HG03064 (cell line): ENCODE measurements at regions not wholly inside any gene's neighbourhood (a gene's known extent, or its start where the extent isn't known, plus 50 kb on each side); places are given as distances from the start of the nearest gene placed in this dataset.
"Not testable (repeated sequence)": the region's sequence is repeated elsewhere in the genome, so short reads cannot be mapped to it uniquely, and the experiment has no call there.

Experiments
- ATAC-seq: cut with Tn5 transposase; IDR thresholded peaks from one replicate; pipeline ENCODE4 v1.9.1; 2021; ENCODE audit warnings: low read depth; ENCODE audit not compliant: unreplicated experiment

DNA sequence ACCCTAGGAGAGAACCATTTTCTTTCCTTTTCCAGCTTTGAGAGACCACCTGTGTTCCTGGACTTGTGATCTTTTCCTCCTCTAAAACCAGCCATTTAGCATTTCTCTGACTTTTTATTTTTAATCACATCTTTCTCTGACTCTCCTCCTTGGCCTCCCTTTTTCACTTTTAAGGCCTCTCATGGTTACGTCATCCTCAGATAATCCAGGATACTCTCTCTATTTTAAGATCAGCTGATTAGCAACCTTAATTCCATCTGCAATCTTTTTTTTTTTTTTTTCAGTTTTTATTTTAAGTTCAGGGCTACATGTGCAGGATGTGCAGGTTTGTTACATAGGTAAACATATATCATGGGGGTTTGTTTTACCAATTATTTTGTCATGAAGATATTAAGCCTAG, 54.0 kb downstream of the RFPL4B start:
- ATAC-seq = no peak

DNA sequence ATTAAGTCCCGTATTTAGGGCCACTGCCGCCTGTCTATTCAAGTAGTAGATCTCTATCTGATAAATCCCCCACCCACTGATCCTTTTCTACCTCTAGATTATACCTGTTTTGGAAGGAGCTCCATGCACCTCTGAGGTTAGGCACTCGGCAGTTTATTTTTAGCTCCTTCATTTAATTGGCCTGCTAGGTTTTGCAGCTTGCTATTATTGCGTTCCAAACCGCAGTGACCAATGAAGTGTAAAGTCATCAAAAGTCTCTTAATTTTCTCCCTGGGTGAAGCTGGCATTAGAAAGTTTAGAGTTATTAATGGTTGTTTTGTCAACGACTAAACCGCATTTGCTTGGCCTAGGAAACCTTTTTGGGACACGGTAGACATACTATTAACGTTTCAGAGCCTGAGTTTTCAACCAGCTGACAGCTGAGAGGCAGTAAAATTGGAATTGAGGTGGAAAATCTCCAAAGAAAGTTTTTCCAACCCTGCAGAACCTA, 60.0 kb downstream of the RFPL4B start:
- ATAC-seq = no peak

DNA sequence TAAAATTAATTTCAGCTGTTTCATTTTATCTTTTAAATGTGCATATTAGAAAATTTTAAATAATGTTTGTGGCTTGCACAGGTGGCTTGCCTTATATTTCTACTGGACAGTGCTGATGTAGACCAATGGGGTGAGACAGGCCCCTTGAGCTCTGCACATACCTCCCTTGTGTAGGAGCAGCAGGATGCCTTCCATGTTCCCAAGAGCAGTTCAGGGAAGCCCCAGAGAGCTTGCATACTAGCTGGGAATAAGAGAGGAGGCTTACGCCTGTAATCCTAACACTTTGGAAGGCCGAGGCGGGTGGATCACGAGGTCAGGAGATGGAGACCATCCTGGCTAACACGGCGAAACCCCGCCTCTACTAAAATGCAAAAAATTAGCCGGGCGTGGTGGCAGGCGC, 61.4 kb downstream of the RFPL4B start:
- ATAC-seq = no peak

DNA sequence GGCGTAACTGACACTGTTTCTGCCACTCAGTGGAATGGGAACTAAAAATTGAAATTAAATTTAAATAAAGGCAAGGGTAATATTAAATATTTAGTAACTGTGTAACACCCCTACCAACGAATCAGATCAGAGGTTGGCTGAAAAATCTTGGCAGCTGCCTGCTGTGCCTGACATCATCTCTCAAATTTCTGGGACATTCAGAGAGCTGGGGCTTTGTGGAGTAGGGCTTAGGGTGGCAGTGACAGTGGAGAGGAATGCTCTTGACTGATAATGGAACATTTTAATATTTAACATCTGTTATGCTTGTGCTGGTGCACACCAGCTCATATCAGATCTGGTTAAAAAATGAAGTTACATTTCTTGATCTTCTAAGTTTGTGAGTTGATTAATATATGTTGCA, 62.2 kb downstream of the RFPL4B start:
- no peak for ATAC-seq

DNA sequence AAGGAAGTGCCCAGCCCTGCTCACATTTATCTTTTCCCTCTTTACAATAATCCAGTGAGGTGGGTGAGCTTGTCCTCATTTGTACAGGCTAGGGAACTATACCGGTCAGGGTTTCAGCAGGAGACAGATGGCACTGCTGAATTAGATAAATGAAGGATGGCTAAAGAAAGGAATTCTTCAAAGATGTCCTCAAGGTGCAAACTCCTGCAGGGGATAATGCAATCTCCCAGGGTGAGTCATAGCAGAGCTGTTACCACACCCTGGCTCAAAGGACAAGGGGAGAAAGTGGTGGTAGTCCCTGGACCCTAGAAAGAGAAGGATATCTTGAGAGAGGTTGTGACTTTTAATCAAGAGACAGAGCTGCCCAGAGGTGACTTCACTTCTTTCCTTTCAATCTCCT, 66.7 kb downstream of the RFPL4B start:
- ATAC-seq = no peak

DNA sequence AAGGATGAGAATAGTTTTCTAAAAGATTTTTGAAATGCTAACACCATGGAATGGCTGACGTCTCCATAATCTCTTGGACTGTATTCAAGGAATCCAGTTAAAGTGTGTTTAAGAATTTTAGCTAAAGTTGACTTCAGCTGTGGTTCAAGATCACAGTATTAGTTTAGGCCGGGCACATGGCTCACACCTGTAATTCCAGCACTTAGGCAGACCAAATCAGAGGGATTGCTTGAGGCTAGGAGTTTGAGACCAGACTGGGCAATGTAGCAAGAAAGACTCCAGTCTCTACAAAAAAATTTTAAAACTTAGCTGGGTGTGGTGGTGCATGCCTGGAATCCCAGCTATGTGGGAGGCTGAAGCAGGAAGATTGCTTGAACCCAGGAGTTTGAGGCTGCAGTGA, 68.2 kb downstream of the RFPL4B start:
- no peak for ATAC-seq

DNA sequence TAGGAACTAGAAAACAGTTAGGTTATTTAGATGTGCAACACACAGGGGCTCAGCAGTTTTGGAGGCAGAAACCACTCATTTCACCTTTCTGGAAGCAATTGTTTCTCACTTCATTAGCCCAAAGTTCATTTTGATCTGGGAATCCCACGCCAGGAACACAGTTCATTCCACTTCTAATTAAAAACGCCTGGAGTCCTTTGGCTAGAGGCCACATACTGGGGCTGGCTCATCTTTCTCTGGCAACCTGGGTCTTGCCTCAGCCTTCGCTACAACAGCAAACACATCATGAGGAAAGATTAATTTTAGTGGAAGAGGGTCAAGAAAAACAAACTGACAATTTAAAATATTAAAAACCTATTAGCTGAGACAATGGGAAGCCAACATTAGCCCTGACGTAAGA, 69.7 kb downstream of the RFPL4B start:
- ATAC-seq = no peak

DNA sequence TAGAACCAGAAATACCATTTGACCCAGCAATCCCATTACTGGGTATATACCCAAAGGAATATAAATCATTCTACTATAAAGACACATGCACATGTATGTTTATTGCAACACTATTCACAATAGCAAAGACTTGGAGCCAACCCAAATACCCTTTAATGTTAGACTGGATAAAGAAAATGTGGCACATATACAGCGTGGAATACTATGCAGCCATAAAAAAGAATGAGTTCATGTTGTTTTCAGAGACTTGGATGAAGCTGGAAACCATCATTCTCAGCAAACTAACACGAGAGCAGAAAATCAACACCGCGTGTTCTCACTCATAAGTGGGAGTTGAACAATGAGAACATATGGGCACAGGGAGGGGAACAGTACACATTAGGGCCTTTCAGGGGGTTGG, 79.9 kb downstream of the RFPL4B start:
- not testable (repeated sequence) for ATAC-seq

DNA sequence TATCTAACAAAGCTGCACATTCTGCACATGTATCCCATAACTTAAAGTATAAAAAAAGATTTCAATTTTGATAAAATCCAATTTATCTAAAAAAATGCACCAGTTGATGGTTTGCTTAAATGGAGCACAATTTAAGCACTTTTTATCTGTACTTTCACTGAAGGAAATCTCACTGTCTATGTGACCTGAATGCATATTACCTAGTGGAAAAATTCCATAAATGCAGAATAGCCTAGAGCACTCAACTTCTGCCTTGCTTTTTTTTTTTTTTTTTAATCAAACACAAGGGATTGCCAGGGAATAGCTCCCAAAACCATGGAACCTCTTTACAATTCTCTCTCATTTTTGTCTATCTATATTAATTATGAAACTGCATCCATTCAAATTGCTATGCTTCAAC, 80.4 kb downstream of the RFPL4B start:
- no peak for ATAC-seq

DNA sequence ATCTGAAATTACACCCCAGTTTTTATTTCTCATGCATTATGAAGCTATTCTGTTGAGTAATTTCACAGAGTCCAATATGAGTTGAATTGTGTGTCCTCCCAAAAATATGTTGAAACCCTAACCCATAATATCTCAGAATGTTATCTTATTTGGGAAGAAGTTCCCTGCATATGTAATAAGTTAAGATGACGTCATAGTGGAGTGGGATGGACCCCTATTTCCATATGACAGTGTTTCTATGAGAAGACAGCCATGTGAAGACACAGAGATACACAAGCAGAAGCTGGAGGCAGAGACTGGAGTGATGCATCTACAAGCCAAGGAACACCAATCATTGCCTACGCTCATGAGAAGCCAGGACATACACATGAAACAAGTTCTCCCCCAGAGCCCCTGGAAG, 81.3 kb downstream of the RFPL4B start:
- ATAC-seq = no peak

DNA sequence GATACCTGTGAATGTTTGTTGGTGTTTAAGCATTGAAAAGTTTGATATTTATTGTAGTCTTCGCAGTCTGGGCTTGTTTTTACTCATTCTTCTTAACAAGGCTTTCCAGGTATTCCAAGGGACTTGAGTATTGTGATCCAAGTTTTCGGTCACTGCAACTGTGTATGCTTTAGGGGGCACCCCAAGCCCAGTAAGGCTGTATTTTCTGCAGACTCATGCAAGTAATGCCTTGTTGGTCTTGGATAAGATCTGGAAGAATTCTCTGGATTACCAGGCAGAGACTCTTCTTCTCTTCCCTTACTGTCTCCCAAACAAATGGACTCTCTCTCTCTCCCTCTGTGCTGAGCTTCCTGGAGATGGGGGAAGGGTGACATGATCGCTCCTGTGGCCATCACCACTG, 82.1 kb downstream of the RFPL4B start:
- ATAC-seq = no peak

DNA sequence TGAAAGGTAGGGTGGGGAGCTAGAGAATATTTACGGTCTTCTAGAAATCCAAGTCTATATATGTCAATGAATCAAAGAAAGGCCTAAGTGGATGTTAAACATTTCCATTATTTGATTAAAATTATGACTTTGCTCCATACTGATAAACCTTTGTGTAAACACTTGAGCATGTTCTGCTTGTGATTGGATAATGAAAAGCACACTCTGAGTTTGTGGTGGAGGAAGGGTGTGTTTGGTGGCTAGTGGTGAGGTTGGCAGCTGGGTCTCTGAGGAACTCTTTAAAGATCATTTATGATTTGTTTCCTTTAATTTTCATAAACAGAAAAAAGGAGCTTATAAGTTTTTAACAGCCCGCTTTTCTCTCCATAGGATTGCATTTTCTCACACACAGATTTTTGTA, 84.7 kb downstream of the RFPL4B start:
- no peak for ATAC-seq

DNA sequence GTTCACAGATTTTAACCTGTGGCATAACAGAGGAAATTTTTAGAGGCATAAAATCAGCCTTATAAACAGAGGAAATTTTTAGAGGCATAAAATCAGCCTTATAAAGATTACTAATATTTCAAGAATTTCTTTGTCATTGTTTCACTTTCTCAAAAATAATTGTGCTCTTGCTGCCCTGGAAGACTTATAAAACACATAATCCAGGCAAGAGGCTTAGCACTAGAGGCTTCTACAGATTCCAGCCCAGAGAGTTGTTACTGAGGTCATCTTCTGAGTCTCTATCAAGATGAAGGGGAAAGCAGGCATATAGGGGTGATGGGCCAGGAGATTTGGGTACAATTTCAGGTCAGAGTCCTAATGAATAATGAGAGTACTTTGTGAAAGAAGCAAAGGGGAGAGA, 85.7 kb downstream of the RFPL4B start:
- ATAC-seq = no peak

DNA sequence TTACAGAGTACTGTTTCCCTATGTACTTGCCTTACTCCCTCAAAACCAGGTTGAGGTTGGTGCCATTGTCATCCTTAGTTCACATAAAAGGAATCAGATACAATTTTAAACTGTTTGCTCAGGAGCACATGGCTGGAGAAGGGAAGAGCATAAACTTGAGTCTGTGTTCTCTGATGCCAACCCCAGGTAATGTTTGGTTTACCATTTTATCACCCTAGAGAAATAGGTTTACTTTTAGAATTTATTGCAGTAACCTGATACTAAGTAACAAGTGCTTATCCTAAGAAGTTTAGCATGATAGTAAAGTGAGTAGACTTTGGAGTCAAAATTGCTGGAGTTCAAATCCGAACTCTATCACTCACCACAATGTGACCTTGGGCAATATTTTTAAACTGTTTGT, 86.3 kb downstream of the RFPL4B start:
- no peak for ATAC-seq

DNA sequence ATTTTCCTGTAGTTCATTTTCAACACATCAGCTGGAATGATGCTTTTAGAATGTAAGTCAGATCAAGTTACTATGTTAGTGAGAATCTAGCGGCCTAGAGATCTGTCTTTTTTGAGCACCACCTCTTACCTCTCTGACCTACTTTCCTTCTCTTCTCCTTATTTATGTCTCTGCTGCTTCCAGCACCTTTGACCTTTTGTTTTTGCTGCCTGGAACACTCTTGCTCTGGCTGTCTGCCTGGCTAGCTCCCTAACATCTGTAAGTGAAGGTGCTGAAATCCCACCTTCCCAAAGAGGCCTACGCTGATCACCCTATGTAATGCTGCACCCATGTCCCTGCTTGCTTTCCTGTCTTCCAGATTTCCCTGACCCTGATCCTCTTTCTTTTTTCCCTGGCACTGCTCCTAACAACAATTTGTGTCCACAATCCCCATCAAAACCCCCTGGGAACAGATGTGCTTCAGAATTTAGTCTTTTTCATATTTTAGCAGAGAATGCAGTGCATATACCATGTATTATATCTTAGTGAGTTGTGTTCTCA, 87.8 kb downstream of the RFPL4B start:
- ATAC-seq = no peak

DNA sequence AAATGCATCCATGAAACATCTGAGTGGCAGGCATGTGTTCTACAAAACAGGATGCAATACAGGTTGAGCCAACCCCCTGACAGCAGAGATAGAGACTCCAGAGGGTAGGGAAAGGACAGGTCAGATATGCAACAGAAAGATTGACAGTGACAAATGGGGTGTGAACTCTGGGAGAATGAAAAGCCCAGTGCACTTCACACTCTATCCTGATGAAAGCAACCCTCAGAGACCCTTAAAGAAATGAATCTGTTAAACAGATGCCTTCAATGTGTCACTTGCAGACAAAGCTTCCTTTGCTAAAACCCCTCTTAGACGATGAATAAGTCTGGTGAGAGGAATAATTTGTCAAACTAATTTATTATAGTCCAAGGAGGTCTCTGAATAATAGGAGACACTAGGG, 89.9 kb downstream of the RFPL4B start:
- no peak for ATAC-seq

DNA sequence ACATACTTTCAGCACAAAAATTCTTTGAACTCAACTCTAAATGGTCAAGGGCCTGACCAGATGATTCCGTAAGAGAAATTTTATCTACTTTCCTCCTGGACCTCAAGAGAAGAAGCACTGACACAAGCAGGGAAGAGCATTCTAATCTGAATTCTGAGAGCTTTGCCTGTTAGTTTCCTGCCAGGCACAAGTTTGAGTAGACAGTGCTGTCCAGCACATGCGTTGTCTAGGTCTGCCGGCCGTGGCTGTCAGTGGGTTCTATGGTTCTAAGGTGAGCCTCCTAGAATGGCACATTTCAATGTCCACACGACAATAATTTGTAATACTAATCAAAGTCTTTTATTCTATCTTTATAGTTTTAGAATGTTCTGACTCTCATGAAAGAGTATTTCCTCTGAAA, 91.9 kb downstream of the RFPL4B start:
- no peak for ATAC-seq

DNA sequence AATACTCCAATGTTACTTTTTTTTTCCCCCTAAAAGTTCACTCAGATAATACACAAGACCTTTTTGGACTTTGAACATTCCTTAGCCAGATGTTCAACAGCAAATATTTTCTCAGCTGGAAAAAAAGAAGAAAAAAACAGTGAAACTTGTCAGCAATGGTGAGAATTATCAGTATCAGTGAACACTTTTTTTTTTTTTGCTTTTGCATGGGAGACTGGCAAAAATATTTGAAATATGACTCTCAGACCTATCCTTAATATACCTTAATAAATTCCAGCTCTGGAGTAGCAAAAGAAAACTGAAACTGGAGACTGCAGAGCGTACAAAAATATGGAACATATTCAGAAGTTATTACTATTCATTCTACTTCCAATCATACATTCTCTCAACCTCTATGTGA, 92.3 kb downstream of the RFPL4B start:
- ATAC-seq = no peak

DNA sequence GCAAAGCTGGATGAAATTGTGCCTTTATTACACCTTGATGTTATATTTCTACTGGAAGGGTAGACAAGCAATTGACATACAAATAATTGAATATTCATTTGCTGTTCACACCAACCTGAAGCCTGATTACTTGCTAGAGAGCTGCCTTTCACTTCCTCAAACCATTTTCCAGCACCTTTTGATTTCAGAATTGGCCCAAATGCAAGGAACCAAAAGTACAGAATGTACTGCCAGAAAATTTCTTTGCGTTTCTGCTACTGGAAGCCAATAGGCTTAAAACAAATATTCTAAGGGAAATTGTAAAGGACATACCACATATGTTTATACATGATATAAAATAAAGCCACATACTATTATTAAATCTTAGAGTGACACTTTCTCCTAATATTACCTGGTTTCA, 94.5 kb downstream of the RFPL4B start:
- no peak for ATAC-seq

DNA sequence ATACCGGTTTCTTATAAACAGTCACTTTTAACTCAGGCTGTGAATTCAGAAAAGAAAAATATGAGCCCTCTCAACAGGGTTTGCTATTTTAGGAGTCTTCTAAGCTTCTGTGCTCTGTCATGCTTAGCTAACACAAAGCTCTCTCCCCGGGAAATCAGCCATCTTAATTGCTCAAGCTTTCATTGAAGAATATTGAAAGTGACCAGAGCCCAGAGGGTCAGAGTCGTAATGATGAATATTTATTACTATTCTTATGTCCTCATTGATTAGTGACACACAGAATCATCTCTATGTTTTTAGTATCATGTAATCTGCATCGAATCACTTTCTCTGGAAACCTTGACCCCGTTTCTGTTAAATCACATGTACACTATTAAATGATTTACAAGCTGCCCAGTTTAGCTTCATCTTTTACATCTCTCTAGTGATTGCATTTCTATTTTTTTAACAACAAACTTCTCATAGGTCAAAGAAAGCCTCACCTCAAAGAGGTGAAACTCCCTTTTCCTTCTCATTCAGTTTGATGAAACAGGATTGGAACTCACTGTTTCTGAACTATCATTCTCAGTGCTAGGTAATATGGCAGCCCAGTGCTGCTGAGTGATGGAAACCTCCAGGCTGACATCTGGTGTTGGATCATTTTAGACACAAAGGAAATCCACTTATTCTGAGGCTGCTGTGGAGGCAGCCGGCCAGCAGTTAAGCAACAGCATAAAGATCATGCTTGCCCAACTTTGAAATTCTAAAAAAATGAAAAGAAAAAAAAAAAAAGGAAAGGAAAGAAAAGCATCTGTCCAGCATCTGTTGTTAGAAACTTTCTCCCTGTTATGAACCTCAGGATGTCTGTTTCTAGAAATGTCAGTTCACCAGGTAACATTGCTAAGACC, 96.3 kb downstream of the RFPL4B start:
- ATAC-seq = no peak

DNA sequence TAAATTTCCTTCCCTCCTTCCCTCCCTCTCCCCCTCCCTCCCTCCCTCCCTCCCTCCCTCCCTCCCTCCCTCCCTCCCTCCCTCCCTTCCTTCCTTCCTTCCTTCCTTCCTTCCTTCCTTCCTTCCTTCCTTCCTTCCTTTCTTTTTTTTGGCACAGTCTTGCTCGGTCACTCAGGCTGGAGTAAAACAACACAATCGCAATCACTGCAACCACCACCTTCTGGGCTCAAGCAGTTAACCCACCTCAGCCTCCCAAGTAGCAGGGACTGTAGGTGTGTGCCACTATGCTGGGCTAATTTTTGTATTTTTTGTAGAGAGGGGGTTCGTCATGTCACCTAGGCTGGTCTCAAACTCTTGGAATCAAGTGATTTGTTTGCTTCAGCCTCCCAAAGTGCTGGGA, 101.7 kb downstream of the RFPL4B start:
- not testable (repeated sequence) for ATAC-seq

DNA sequence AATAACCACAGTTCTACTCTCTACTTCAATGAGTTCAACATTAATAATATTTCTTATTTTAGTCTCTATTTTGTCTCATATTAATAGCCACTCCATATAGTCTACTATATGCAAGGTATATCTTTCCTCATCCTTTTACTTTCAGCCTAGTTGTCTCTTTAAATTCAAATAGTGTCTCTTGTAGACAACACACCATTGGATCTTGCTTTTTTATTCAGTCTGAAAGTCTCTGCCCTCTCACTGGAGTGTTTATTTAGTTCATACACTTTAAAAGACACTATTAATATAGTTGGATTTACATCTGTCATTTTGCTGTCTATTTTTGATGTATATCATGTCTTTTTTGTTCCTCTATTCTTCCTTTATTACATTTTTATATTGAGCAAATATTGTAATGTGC, 103.5 kb downstream of the RFPL4B start:
- no peak for ATAC-seq
